Omental fat pad (tissue), 3 donors: ENCODE measurements at regions not wholly inside any gene's neighbourhood (a gene's known extent, or its start where the extent isn't known, plus 50 kb on each side); places are given as distances from the start of the nearest gene placed in this dataset.

Experiments
- ATAC-seq: fragments of 150-250 bp; one replicate; pipeline ENCODE4 v1.9.1; 2016; ENCODE audit warnings: mild to moderate bottlenecking, moderate library complexity; ENCODE audit not compliant: low FRiP score
- DNase-seq: peaks from one replicate; pipeline ENCODE4 v3.0.0-alpha.2; 2019; ENCODE audit warnings: low spot score
- CTCF ChIP-seq, 3 donors: fragments of 450-650 bp; IDR thresholded peaks; one replicate each; pipeline ENCODE4 v1.5.1; 2016 to 2017; ENCODE audit warnings: antibody characterized with exemption in 3 of 3, mild to moderate bottlenecking in 3 of 3, moderate library complexity in 2 of 3

DNA sequence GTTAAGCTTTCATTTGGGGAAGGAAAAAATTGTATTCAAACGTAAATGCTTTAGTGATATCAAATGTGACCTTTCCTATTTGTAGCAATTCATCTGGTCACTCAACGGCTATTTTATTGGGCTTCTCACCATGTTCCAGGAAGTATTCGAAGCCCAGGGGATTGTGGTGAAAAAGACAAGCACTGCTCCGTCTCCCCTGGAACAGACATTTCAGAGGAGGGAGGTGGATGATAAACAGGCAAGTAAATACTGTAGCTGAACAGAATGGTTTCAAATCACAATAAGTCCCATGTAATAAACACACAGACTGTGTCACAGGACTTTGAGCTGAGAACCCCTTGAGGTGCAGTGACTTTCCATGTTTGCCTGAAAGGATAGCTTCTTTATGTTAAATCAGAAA, 464.7 kb upstream of the HNRNPA3 start:
- TF ChIP-seq CTCF (IDR thresholded peaks at IDR 0.05), result no peak
- ATAC-seq, result no peak
- no peak for DNase-seq

DNA sequence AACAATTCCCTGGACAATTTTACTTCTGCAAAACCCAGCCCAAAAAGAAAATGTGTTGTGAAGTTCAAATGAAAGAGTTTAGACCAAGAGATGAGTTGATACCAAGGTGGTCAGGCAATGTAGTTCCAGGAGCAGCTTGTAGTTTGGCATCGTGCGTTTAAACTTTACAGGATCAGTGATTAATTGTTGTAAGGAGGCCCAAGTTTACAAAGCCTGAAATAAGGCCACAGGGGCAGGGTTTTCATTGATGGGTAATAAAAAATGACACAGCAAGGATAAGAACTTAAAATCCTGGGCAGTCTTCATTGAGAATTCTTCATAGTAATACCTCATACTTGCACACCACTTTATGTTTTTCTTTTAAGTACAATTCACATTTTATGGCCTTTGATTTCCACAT, 463.9 kb upstream of the HNRNPA3 start:
- no peak for DNase-seq
- no peak for TF ChIP-seq CTCF (IDR thresholded peaks at IDR 0.05)
- ATAC-seq, result no peak

- ATAC-seq (no peak), DNase-seq (no peak)
- TF ChIP-seq CTCF (IDR thresholded peaks at IDR 0.05), result no peak
Measured at GRCh38 chr2:176751314-176752227, 461.0 kb upstream of the HNRNPA3 start.

- TF ChIP-seq CTCF (IDR thresholded peaks at IDR 0.05), result no peak
- no peak for ATAC-seq
- no peak for DNase-seq
Measured at GRCh38 chr2:176752295-176752694, 460.3 kb upstream of the HNRNPA3 start.

DNA sequence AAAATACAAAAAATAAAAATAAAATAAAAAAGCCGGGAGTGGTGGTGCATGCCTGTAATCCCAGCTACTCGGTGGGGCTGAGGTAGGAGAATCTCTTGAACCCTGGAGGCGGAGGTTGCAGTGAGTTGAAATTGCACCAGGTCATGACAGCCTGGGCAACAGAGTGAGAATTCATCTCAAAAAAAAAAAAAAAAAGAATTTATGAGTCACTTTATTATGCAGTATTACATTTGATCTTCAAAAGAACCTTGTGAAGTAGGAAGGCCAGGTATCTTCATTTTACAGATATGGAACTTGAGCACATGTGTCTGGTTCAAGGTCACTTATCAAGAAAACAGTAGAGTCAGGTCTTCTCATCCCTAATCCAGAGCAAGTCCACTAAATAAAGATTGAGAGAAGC, 459.4 kb upstream of the HNRNPA3 start:
- DNase-seq (no peak), ATAC-seq (peak; percentile 60)
- no peak for TF ChIP-seq CTCF (IDR thresholded peaks at IDR 0.05)

DNA sequence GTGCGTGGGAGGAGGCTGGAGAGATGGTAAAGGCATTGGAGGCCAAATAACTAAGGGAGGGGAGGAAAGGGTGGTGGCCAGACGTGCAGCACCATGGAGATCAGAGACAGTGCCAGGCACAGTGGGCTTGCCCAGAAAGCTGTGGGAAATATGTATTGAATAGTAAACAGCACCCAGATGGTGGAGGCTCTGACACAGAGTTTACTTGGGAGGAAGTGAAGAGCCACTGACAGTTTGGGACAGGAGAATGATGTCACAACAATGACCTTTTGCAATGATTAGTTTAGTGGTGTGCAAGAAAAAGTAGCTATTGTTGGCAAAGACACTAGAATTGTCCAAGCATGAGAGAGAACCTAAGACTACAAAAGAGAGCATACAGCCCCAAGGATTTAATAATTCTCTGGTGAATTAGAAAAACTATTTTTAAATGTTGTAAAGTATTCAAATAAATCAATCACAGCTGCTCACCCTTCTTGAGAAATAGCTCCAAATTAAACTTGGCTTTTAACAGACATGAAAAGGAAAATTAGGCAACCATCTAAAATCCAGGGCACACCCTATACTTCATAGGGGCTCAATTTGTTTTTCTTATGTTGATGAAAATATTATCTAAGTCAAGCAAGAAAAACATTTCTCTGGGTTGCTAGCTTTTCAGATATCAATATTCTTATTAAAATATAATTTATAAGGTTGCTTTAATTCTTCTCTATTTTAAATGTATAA, 458.7 kb upstream of the HNRNPA3 start:
- peak; percentile 63 for ATAC-seq
- DNase-seq, result no peak
- no peak for TF ChIP-seq CTCF (IDR thresholded peaks at IDR 0.05)
